GM23338 (cell line): ENCODE measurements at regions not wholly inside any gene's neighbourhood (a gene's known extent, or its start where the extent isn't known, plus 50 kb on each side); places are given as distances from the start of the nearest gene placed in this dataset.

Experiments used
- CREB1 ChIP-seq: fragments of 250-450 bp; sonication (Bioruptor Pico); IDR thresholded peaks from 2 replicates; pipeline ENCODE4 v1.5.0; 2020; ENCODE audit warnings: low read depth, mild to moderate bottlenecking, moderate library complexity
- EZH2 ChIP-seq: fragments of 200-600 bp; sonication (generic); IDR thresholded peaks from one replicate; pipeline ENCODE4 v1.8.0; 2017; ENCODE audit warnings: antibody characterized with exemption, mild to moderate bottlenecking, low read depth; ENCODE audit not compliant: unreplicated experiment
- EZH2phosphoT487 ChIP-seq: fragments of 200-600 bp; sonication (generic); IDR thresholded peaks from one replicate; pipeline ENCODE4 v1.8.1; 2018; ENCODE audit warnings: antibody characterized with exemption; ENCODE audit not compliant: unreplicated experiment
- POLR2AphosphoS5 ChIP-seq: IDR thresholded peaks from 2 replicates; pipeline ENCODE4 v1.6.1; 2016; ENCODE audit warnings: antibody characterized with exemption, low read depth
- ZNF114 ChIP-seq: fragments of 250-450 bp; sonication (Bioruptor Pico); IDR thresholded peaks from 2 replicates; pipeline ENCODE4 v1.5.0; 2020; ENCODE audit warnings: mild to moderate bottlenecking, moderate library complexity
- TF ChIP-seq, protein P1 (sequence below), 2 experiments: fragments of 200-600 bp in 1 of 2; sonication (generic) in 1 of 2; conservative IDR thresholded peaks; 2 replicates each; pipeline versions ENCODE4 v1.5.1 to v1.6.1; 2016 to 2017; ENCODE audit warnings: antibody characterized with exemption in 2 of 2, low read depth in 2 of 2, mild to moderate bottlenecking in 2 of 2, moderate library complexity in 1 of 2
- TF ChIP-seq, protein P2 (sequence below): IDR thresholded peaks from one replicate; pipeline ENCODE4 v1.6.1; 2018; ENCODE audit warnings: antibody characterized with exemption; ENCODE audit not compliant: unreplicated experiment
- TF ChIP-seq, protein P3 (sequence below): IDR thresholded peaks from 2 replicates; pipeline ENCODE4 v1.6.1; 2016; ENCODE audit warnings: antibody characterized with exemption
- TF ChIP-seq, protein P4 (sequence below): fragments of 250-450 bp; sonication (Bioruptor Pico); IDR thresholded peaks from 2 replicates; pipeline ENCODE4 v1.5.0; 2020; ENCODE audit warnings: mild to moderate bottlenecking, moderate library complexity

DNA sequence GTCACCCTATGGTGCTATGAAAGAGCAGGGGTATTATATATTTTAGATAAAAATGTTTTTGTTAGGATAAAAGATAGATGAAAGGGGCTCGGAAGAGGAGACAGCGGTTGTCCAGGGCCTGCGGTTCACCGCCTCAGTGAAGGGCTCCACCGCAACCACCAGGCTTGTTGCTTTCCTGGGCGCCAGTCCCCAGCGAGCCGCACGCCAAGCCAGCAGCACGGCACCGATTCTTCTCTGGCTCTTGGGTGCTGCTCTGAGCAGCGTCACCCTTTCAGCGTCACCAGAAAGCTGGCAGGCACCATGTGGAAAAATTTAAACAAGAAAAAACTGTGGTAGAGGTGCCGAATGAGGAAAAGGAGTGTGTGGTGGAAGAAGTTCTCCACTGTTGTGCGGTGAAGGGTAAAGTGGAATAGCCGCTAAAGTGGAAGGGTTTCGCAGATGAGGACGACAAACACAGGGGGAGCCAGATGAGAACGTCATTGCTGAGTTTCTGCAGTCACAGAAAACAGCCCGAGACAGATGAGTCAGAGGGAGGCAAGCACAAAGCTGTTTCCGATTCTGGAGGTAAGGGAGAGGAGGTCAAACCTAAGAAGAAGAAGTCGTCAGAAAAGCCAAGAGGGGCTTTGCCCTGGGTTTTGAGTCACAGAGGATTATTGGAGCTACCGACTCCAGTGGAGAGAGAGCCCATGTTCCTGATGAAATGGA is 569.2 kb downstream of the ZBBX start:
- TF ChIP-seq, protein P1, sequence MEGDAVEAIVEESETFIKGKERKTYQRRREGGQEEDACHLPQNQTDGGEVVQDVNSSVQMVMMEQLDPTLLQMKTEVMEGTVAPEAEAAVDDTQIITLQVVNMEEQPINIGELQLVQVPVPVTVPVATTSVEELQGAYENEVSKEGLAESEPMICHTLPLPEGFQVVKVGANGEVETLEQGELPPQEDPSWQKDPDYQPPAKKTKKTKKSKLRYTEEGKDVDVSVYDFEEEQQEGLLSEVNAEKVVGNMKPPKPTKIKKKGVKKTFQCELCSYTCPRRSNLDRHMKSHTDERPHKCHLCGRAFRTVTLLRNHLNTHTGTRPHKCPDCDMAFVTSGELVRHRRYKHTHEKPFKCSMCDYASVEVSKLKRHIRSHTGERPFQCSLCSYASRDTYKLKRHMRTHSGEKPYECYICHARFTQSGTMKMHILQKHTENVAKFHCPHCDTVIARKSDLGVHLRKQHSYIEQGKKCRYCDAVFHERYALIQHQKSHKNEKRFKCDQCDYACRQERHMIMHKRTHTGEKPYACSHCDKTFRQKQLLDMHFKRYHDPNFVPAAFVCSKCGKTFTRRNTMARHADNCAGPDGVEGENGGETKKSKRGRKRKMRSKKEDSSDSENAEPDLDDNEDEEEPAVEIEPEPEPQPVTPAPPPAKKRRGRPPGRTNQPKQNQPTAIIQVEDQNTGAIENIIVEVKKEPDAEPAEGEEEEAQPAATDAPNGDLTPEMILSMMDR (conservative IDR thresholded peaks at IDR 0.05; ENCODE audit: low read depth in 2 of 2), result no peak
- no peak for TF ChIP-seq EZH2
- TF ChIP-seq CREB1 (CRISPR knock-in tag), result no peak
- TF ChIP-seq, protein P2, sequence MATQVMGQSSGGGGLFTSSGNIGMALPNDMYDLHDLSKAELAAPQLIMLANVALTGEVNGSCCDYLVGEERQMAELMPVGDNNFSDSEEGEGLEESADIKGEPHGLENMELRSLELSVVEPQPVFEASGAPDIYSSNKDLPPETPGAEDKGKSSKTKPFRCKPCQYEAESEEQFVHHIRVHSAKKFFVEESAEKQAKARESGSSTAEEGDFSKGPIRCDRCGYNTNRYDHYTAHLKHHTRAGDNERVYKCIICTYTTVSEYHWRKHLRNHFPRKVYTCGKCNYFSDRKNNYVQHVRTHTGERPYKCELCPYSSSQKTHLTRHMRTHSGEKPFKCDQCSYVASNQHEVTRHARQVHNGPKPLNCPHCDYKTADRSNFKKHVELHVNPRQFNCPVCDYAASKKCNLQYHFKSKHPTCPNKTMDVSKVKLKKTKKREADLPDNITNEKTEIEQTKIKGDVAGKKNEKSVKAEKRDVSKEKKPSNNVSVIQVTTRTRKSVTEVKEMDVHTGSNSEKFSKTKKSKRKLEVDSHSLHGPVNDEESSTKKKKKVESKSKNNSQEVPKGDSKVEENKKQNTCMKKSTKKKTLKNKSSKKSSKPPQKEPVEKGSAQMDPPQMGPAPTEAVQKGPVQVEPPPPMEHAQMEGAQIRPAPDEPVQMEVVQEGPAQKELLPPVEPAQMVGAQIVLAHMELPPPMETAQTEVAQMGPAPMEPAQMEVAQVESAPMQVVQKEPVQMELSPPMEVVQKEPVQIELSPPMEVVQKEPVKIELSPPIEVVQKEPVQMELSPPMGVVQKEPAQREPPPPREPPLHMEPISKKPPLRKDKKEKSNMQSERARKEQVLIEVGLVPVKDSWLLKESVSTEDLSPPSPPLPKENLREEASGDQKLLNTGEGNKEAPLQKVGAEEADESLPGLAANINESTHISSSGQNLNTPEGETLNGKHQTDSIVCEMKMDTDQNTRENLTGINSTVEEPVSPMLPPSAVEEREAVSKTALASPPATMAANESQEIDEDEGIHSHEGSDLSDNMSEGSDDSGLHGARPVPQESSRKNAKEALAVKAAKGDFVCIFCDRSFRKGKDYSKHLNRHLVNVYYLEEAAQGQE, result no peak
- TF ChIP-seq EZH2phosphoT487, result no peak
- TF ChIP-seq POLR2AphosphoS5, result no peak
- TF ChIP-seq, protein P3, sequence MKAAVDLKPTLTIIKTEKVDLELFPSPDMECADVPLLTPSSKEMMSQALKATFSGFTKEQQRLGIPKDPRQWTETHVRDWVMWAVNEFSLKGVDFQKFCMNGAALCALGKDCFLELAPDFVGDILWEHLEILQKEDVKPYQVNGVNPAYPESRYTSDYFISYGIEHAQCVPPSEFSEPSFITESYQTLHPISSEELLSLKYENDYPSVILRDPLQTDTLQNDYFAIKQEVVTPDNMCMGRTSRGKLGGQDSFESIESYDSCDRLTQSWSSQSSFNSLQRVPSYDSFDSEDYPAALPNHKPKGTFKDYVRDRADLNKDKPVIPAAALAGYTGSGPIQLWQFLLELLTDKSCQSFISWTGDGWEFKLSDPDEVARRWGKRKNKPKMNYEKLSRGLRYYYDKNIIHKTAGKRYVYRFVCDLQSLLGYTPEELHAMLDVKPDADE, result no peak
- TF ChIP-seq ZNF114 (CRISPR knock-in tag), result no peak
- TF ChIP-seq, protein P4, sequence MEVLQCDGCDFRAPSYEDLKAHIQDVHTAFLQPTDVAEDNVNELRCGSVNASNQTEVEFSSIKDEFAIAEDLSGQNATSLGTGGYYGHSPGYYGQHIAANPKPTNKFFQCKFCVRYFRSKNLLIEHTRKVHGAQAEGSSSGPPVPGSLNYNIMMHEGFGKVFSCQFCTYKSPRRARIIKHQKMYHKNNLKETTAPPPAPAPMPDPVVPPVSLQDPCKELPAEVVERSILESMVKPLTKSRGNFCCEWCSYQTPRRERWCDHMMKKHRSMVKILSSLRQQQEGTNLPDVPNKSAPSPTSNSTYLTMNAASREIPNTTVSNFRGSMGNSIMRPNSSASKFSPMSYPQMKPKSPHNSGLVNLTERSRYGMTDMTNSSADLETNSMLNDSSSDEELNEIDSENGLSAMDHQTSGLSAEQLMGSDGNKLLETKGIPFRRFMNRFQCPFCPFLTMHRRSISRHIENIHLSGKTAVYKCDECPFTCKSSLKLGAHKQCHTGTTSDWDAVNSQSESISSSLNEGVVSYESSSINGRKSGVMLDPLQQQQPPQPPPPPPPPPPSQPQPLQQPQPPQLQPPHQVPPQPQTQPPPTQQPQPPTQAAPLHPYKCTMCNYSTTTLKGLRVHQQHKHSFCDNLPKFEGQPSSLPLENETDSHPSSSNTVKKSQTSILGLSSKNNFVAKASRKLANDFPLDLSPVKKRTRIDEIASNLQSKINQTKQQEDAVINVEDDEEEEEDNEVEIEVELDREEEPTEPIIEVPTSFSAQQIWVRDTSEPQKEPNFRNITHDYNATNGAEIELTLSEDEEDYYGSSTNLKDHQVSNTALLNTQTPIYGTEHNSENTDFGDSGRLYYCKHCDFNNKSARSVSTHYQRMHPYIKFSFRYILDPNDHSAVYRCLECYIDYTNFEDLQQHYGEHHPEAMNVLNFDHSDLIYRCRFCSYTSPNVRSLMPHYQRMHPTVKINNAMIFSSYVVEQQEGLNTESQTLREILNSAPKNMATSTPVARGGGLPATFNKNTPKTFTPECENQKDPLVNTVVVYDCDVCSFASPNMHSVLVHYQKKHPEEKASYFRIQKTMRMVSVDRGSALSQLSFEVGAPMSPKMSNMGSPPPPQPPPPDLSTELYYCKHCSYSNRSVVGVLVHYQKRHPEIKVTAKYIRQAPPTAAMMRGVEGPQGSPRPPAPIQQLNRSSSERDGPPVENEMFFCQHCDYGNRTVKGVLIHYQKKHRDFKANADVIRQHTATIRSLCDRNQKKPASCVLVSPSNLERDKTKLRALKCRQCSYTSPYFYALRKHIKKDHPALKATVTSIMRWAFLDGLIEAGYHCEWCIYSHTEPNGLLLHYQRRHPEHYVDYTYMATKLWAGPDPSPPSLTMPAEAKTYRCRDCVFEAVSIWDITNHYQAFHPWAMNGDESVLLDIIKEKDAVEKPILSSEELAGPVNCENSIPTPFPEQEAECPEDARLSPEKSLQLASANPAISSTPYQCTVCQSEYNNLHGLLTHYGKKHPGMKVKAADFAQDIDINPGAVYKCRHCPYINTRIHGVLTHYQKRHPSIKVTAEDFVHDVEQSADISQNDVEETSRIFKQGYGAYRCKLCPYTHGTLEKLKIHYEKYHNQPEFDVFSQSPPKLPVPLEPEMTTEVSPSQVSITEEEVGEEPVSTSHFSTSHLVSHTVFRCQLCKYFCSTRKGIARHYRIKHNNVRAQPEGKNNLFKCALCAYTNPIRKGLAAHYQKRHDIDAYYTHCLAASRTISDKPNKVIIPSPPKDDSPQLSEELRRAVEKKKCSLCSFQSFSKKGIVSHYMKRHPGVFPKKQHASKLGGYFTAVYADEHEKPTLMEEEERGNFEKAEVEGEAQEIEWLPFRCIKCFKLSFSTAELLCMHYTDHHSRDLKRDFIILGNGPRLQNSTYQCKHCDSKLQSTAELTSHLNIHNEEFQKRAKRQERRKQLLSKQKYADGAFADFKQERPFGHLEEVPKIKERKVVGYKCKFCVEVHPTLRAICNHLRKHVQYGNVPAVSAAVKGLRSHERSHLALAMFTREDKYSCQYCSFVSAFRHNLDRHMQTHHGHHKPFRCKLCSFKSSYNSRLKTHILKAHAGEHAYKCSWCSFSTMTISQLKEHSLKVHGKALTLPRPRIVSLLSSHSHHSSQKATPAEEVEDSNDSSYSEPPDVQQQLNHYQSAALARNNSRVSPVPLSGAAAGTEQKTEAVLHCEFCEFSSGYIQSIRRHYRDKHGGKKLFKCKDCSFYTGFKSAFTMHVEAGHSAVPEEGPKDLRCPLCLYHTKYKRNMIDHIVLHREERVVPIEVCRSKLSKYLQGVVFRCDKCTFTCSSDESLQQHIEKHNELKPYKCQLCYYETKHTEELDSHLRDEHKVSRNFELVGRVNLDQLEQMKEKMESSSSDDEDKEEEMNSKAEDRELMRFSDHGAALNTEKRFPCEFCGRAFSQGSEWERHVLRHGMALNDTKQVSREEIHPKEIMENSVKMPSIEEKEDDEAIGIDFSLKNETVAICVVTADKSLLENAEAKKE (CRISPR knock-in tag), result no peak
